ENCODE measurements at regions not wholly inside any gene's neighbourhood (a gene's known extent, or its start where the extent isn't known, plus 50 kb on each side); places are given as distances from the start of the nearest gene placed in this dataset.

DNA sequence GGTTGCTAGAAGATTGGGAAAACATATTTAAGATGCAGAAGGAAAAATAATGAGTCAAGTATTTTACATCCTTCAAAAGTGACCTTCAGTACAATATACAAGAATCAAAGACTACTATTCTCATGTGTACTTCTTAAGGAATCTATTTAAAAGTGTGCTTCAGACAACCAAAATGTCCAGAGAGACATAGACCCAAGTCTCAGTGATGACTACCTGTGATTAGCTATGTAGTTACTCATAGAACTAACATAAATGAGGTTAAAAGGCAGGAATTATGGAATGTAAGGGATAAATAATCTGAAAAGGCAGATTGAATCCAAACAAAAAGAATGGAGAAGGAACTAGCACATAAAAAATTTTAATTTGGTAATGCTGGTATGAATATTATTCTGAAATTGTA, 634.7 kb upstream of the FAM241A start:
- TF ChIP-seq, protein P1, sequence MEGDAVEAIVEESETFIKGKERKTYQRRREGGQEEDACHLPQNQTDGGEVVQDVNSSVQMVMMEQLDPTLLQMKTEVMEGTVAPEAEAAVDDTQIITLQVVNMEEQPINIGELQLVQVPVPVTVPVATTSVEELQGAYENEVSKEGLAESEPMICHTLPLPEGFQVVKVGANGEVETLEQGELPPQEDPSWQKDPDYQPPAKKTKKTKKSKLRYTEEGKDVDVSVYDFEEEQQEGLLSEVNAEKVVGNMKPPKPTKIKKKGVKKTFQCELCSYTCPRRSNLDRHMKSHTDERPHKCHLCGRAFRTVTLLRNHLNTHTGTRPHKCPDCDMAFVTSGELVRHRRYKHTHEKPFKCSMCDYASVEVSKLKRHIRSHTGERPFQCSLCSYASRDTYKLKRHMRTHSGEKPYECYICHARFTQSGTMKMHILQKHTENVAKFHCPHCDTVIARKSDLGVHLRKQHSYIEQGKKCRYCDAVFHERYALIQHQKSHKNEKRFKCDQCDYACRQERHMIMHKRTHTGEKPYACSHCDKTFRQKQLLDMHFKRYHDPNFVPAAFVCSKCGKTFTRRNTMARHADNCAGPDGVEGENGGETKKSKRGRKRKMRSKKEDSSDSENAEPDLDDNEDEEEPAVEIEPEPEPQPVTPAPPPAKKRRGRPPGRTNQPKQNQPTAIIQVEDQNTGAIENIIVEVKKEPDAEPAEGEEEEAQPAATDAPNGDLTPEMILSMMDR (IDR thresholded peaks at IDR 0.05): no peak
- no peak for TF ChIP-seq POLR2A (IDR thresholded peaks at IDR 0.05)
